HepG2 (cell line): ENCODE measurements at regions not wholly inside any gene's neighbourhood (a gene's known extent, or its start where the extent isn't known, plus 50 kb on each side); places are given as distances from the start of the nearest gene placed in this dataset.

Experiments used
- E2F2 ChIP-seq: sonication (generic); formaldehyde crosslinking; IDR thresholded peaks from 2 replicates; pipeline ENCODE4 v1.4.0; 2020; ENCODE audit warnings: missing genetic modification reagents, borderline replicate concordance
- MED8 ChIP-seq: sonication (generic); formaldehyde crosslinking; IDR thresholded peaks from 2 replicates; pipeline ENCODE4 v1.8.1; 2023; ENCODE audit warnings: mild to moderate bottlenecking, missing genetic modification reagents; ENCODE audit not compliant: insufficient replicate concordance
- PHB2 ChIP-seq: fragments of 450-650 bp; IDR thresholded peaks from 2 replicates; pipeline ENCODE4 v1.6.1; 2018; ENCODE audit not compliant: partially characterized antibody
- ZNF510 ChIP-seq: sonication (generic); formaldehyde crosslinking; IDR thresholded peaks from 2 replicates; pipeline ENCODE4 v1.4.0; 2020; ENCODE audit warnings: low read depth, mild to moderate bottlenecking, missing genetic modification reagents
- ZSCAN30 ChIP-seq: sonication (generic); formaldehyde crosslinking; IDR thresholded peaks from 2 replicates; pipeline ENCODE4 v1.5.0; 2020; ENCODE audit warnings: mild to moderate bottlenecking, missing genetic modification reagents
- TF ChIP-seq, protein P1 (sequence below): sonication (generic); formaldehyde crosslinking; IDR thresholded peaks from 2 replicates; pipeline ENCODE4 v1.8.0; 2022; ENCODE audit warnings: low read depth, missing genetic modification reagents

DNA sequence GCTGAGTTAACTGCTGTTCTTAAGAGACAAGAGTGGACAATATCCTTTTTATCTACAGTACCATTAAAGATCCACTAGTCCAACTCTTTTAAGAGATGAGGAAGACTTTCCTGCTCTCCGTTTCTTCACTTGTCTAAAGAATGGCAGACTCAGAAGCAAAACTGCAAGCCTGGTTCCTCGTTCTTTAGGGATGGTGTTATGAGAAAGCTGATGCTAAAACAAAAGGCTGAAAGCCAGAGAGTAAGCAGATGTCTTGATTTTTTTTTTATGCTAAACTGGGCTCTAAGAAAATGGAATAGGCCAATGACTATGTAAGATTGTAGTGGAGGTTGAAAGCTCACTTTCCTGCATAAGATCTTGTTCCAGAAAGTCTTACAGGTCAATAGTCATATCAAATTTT is 78.1 kb downstream of the CNGA2 start:
- TF ChIP-seq MED8 (CRISPR knock-in tag) (no peak), E2F2 (CRISPR knock-in tag) (no peak), PHB2 (no peak), ZSCAN30 (no peak), ZNF510 (CRISPR knock-in tag) (no peak)
- TF ChIP-seq, protein P1, sequence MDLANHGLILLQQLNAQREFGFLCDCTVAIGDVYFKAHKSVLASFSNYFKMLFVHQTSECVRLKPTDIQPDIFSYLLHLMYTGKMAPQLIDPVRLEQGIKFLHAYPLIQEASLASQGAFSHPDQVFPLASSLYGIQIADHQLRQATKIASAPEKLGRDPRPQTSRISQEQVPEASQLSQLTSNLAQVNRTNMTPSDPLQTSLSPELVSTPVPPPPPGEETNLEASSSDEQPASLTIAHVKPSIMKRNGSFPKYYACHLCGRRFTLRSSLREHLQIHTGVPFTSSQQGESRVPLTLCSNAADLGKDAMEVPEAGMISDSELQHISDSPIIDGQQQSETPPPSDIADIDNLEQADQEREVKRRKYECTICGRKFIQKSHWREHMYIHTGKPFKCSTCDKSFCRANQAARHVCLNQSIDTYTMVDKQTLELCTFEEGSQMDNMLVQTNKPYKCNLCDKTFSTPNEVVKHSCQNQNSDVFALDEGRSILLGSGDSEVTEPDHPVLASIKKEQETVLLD (CRISPR knock-in tag), result no peak
